ENCODE measurements at regions not wholly inside any gene's neighbourhood (a gene's known extent, or its start where the extent isn't known, plus 50 kb on each side); places are given as distances from the start of the nearest gene placed in this dataset.

DNA sequence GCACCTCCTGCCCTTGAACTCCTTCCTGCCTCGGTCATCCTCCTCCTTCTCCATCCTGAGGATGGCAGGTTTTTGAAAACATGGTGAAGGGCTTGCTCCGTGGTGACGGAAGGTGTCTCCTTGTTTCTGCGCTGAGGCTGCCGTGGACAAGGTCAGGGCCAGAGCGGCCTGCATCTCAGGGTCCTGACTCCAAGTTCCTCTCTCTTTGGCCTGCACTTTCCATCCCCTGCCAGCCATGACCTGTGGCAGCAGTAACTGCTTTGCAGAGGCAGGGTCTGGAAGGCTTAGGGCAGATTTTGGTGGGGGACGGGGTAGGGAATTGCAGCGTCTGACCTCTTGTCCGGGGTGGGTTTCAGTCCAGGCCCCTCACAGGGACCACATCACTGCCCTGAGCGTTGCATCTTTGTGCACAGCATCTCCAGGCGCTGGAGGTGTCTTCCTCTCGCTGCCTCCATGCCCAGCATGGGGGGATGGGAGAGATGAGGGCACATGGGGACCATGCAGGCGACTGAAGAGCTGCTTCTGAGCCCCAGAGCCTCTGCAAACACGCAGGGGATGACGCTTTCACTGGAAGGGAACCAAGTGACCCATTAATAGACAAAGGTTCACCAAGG lies 216.8 kb downstream of the TEX29 start:
- no peak overlapping the region for H3K4me2 ChIP-seq (ENCODE audit: insufficient read depth, low read length)
- no peak overlapping the region for H2AFZ ChIP-seq (ENCODE audit: low read length)
- H3K79me2 ChIP-seq (ENCODE audit: insufficient read depth, low read length), result no peaks in the 10 kb centered on the region
- H3K4me1 ChIP-seq (ENCODE audit: insufficient read depth, low read length), result no peaks in the 10 kb centered on the region
- TF ChIP-seq, protein P1, sequence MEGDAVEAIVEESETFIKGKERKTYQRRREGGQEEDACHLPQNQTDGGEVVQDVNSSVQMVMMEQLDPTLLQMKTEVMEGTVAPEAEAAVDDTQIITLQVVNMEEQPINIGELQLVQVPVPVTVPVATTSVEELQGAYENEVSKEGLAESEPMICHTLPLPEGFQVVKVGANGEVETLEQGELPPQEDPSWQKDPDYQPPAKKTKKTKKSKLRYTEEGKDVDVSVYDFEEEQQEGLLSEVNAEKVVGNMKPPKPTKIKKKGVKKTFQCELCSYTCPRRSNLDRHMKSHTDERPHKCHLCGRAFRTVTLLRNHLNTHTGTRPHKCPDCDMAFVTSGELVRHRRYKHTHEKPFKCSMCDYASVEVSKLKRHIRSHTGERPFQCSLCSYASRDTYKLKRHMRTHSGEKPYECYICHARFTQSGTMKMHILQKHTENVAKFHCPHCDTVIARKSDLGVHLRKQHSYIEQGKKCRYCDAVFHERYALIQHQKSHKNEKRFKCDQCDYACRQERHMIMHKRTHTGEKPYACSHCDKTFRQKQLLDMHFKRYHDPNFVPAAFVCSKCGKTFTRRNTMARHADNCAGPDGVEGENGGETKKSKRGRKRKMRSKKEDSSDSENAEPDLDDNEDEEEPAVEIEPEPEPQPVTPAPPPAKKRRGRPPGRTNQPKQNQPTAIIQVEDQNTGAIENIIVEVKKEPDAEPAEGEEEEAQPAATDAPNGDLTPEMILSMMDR (IDR thresholded peaks at IDR 0.05; ENCODE audit: extremely low read depth, low read depth, low read length), result no peak
- no peak overlapping the region for H3K27ac ChIP-seq (ENCODE audit: low read depth, low read length)
- no peak overlapping the region for H3K4me3 ChIP-seq (ENCODE audit: insufficient read depth, low read length)
- no peaks in the 10 kb centered on the region for H4K20me1 ChIP-seq (ENCODE audit: insufficient read depth, low read length)
- DNase-seq (ENCODE audit: insufficient read length, low spot score, missing footprints), result no peak
- no peaks in the 10 kb centered on the region for H3K27me3 ChIP-seq (ENCODE audit: insufficient read depth, low read length)
- no peaks in the 10 kb centered on the region for H3K36me3 ChIP-seq (ENCODE audit: insufficient read depth, low read length)
- no peaks in the 10 kb centered on the region for H3K9me3 ChIP-seq (ENCODE audit: low read depth, low read length)

DNA sequence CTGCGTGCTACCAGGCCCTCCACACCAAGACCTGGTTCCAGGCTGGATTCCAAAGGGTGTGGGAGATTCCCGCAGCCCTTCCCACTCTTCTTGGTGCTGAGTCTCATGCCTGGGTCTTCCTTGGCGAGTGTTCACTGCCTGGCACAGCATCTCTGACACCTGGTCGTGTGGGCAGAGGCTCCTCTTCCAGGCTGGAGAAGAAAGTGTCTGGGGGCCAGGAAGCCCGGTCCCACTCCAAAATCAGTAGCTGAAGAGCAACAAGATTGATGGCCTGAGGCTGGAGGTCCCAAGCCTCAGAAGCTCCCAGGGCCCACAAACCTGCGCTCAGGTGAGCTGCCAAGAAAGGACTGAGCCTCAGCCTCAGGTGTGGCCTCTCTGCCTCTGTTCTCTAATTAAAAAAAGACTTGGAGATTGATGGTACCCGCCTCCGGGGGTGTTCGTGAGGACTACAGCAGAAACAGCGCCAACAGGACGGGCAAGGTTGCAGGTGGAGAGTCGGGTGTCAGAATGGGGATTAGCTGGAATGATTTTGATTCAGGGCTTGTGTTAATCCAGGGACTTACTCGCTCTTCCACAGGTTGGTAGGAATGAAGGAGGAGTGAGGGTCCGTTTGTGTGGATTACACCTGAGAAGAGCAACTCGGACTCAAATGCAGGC lies 217.5 kb downstream of the TEX29 start:
- no peaks in the 10 kb centered on the region for H3K36me3 ChIP-seq (ENCODE audit: insufficient read depth, low read length)
- H3K4me1 ChIP-seq (ENCODE audit: insufficient read depth, low read length), result no peaks in the 10 kb centered on the region
- H3K79me2 ChIP-seq (ENCODE audit: insufficient read depth, low read length), result no peaks in the 10 kb centered on the region
- no peak overlapping the region for H3K27ac ChIP-seq (ENCODE audit: low read depth, low read length)
- H3K27me3 ChIP-seq (ENCODE audit: insufficient read depth, low read length), result no peaks in the 10 kb centered on the region
- TF ChIP-seq, protein P1 (IDR thresholded peaks at IDR 0.05; ENCODE audit: extremely low read depth, low read depth, low read length), result no peak
- no peak for DNase-seq (ENCODE audit: insufficient read length, low spot score, missing footprints)
- H3K4me3 ChIP-seq (ENCODE audit: insufficient read depth, low read length), result no peak overlapping the region
- H4K20me1 ChIP-seq (ENCODE audit: insufficient read depth, low read length), result no peaks in the 10 kb centered on the region
- no peaks in the 10 kb centered on the region for H3K9me3 ChIP-seq (ENCODE audit: low read depth, low read length)
- no peak overlapping the region for H2AFZ ChIP-seq (ENCODE audit: low read length)
- no peak overlapping the region for H3K4me2 ChIP-seq (ENCODE audit: insufficient read depth, low read length)

DNA sequence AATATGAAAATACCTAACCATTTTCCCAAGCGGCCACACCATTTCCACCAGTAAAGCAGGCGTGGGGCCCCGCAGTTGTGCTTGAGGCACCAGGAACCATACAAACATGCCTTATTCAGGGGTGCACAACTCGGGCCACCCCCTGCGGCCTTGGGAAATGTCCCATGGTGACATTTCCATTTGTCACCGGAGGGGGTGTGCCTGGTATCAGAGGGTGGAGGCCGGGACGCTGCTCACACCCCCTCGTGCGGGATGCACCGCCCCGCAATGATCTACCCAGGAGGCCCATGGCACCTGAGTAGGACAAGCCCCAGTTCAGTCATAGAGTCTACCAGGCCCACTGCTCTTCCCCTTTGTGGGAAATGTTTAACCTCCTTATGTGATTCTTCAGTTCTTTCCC lies 218.8 kb downstream of the TEX29 start:
- DNase-seq (ENCODE audit: insufficient read length, low spot score, missing footprints), result no peak
- Histone ChIP-seq H3K9me3 (ENCODE audit: low read depth, low read length) (no peaks in the 10 kb centered on the region), H3K4me3 (ENCODE audit: insufficient read depth, low read length) (no peak overlapping the region), H4K20me1 (ENCODE audit: insufficient read depth, low read length) (no peaks in the 10 kb centered on the region), H3K36me3 (ENCODE audit: insufficient read depth, low read length) (no peaks in the 10 kb centered on the region), H3K4me2 (ENCODE audit: insufficient read depth, low read length) (no peak overlapping the region), H3K79me2 (ENCODE audit: insufficient read depth, low read length) (no peaks in the 10 kb centered on the region), H3K27ac (ENCODE audit: low read depth, low read length) (no peak overlapping the region), H3K27me3 (ENCODE audit: insufficient read depth, low read length) (no peaks in the 10 kb centered on the region), H3K4me1 (ENCODE audit: insufficient read depth, low read length) (no peaks in the 10 kb centered on the region), H2AFZ (ENCODE audit: low read length) (no peak overlapping the region)
- TF ChIP-seq, protein P1 (IDR thresholded peaks at IDR 0.05; ENCODE audit: extremely low read depth, low read depth, low read length), result no peak

DNA sequence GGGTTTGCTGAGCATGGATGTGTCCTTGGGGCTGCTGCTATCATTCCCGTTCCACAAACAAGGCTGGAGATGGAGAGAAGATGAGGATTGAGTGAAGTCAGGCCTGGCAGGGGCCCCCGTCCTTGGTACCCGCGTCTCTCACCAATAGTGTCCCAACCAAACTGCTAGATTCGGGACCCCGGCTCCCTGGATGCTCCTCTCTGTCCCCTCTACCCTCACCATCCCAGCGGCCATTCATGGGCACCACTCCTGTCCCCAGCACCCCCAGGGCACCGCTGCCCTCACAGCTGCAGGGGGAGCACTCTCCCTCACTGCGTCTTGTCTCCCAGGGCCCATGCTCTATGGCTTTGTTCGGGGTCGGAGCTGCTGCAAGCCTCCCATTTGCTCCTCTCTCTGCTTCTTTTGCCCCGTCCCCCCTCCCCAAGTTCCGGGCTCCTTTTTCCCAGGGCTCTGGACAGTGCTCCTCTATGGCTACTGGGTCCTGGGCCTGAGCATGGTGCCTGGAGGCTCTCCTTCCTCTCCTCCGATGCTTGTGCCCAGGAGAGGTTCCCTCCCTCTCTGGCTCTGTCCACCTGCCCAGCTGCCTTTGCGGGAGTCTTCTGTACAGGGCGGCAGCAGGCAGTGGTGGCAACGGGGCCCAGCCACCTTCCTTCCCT lies 219.5 kb downstream of the TEX29 start:
- Histone ChIP-seq H4K20me1 (ENCODE audit: insufficient read depth, low read length) (no peaks in the 10 kb centered on the region), H3K4me3 (ENCODE audit: insufficient read depth, low read length) (no peak overlapping the region), H3K27me3 (ENCODE audit: insufficient read depth, low read length) (no peaks in the 10 kb centered on the region), H3K79me2 (ENCODE audit: insufficient read depth, low read length) (no peaks in the 10 kb centered on the region), H3K4me1 (ENCODE audit: insufficient read depth, low read length) (no peaks in the 10 kb centered on the region), H2AFZ (ENCODE audit: low read length) (no peak overlapping the region), H3K27ac (ENCODE audit: low read depth, low read length) (no peak overlapping the region), H3K9me3 (ENCODE audit: low read depth, low read length) (no peaks in the 10 kb centered on the region), H3K4me2 (ENCODE audit: insufficient read depth, low read length) (no peak overlapping the region), H3K36me3 (ENCODE audit: insufficient read depth, low read length) (no peaks in the 10 kb centered on the region)
- TF ChIP-seq, protein P1 (IDR thresholded peaks at IDR 0.05; ENCODE audit: extremely low read depth, low read depth, low read length), result no peak
- DNase-seq (ENCODE audit: insufficient read length, low spot score, missing footprints), result no peak
